ENCODE measurements at regions not wholly inside any gene's neighbourhood (a gene's known extent, or its start where the extent isn't known, plus 50 kb on each side); places are given as distances from the start of the nearest gene placed in this dataset.
"Not testable (repeated sequence)": the region's sequence is repeated elsewhere in the genome, so short reads cannot be mapped to it uniquely, and the experiment has no call there.

GRCh38 chr3:32042867-32043266 lies 61.3 kb downstream of the ZNF860 start:
- H3K36me3 ChIP-seq; H3K27ac ChIP-seq (replicated peaks); H3K4me3 ChIP-seq; intact Hi-C loops (cut with micrococcal nuclease); DNase-seq; H3K27me3 ChIP-seq (ENCODE audit: low read depth): not testable (repeated sequence)
- Histone ChIP-seq H3K4me1 (peaks cover 30% of the 10 kb centered on the region), H3K9me3 (replicated peaks) (peaks cover 19% of the 10 kb centered on the region)

GRCh38 chr3:32045091-32045915 lies 61.1 kb upstream of the GPD1L start:
- H3K4me3 ChIP-seq: peak overlapping the region; percentile 44
- H3K36me3 ChIP-seq: no peaks in the 10 kb centered on the region
- TF ChIP-seq, protein P1, sequence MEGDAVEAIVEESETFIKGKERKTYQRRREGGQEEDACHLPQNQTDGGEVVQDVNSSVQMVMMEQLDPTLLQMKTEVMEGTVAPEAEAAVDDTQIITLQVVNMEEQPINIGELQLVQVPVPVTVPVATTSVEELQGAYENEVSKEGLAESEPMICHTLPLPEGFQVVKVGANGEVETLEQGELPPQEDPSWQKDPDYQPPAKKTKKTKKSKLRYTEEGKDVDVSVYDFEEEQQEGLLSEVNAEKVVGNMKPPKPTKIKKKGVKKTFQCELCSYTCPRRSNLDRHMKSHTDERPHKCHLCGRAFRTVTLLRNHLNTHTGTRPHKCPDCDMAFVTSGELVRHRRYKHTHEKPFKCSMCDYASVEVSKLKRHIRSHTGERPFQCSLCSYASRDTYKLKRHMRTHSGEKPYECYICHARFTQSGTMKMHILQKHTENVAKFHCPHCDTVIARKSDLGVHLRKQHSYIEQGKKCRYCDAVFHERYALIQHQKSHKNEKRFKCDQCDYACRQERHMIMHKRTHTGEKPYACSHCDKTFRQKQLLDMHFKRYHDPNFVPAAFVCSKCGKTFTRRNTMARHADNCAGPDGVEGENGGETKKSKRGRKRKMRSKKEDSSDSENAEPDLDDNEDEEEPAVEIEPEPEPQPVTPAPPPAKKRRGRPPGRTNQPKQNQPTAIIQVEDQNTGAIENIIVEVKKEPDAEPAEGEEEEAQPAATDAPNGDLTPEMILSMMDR (IDR thresholded peaks at IDR 0.05; ENCODE audit: borderline replicate concordance): no peak
- intact Hi-C loops (cut with micrococcal nuclease): no loop called here
- H3K4me1 ChIP-seq: peaks cover 20% of the 10 kb centered on the region
- H3K27ac ChIP-seq (replicated peaks): peak overlapping the region; percentile 87
- H3K27me3 ChIP-seq (ENCODE audit: low read depth): no peaks in the 10 kb centered on the region
- DNase-seq: no peak
- peaks cover 19% of the 10 kb centered on the region for H3K9me3 ChIP-seq (replicated peaks)

DNA sequence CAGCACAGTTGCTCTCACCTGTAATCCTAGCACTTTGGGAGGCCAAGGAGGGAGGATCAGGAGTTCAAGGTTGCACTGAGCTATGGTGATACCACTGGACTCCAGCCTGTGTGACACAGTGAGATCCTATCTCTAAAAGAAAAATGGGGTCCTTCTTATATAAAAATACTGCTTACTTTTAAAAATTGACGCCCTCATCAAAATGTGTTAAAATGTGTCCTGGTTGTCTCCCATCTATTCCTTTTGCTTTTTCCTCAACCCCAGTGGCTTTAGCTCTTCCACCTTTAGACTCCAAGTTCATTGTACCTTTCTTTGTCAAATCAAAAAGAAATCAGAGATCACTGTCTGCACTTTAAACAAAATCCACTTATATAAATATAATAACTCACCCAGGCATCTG lies 60.3 kb upstream of the GPD1L start:
- Histone ChIP-seq H3K4me1 (peaks cover 20% of the 10 kb centered on the region), H3K4me3 (no peak overlapping the region), H3K27ac (replicated peaks) (peak overlapping the region; percentile 87), H3K27me3 (ENCODE audit: low read depth) (no peaks in the 10 kb centered on the region), H3K9me3 (replicated peaks) (peaks cover 19% of the 10 kb centered on the region), H3K36me3 (no peaks in the 10 kb centered on the region)
- intact Hi-C loops (cut with micrococcal nuclease): no loop called here
- TF ChIP-seq, protein P1 (IDR thresholded peaks at IDR 0.05; ENCODE audit: borderline replicate concordance): no peak
- no peak for DNase-seq

- intact Hi-C loops (cut with micrococcal nuclease): no loop called here
- no peaks in the 10 kb centered on the region for H3K27me3 ChIP-seq (ENCODE audit: low read depth)
- peaks cover 25% of the 10 kb centered on the region for H3K4me1 ChIP-seq
- no peak overlapping the region for H3K4me3 ChIP-seq
- no peaks in the 10 kb centered on the region for H3K9me3 ChIP-seq (replicated peaks)
- no peaks in the 10 kb centered on the region for H3K36me3 ChIP-seq
- DNase-seq: no peak
- TF ChIP-seq, protein P1 (IDR thresholded peaks at IDR 0.05; ENCODE audit: borderline replicate concordance): no peak
- no peak overlapping the region for H3K27ac ChIP-seq (replicated peaks)
These were observed 57.8 kb upstream of the GPD1L start for GRCh38 chr3:32048487-32049182.

DNA sequence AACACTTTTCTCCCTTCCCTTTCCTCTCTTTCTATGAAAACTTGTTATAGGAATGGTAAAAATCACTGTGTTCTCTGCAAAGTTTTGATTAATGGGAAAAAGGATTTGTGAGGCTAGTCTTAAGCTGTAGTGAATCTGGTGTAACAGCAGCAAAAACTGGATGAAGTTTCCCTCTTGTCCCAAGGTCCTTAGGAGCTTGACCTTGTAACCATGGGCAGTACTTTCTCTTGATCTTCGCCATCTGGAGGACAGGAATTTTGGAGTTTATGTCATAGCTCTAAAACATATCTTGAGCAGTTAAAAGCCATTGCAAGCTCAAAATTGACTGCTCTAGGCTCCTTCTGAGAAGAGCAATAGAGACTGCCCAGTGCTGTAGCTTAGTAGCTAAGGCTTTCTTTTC lies 56.5 kb upstream of the GPD1L start:
- peaks cover 25% of the 10 kb centered on the region for H3K4me1 ChIP-seq
- intact Hi-C loops (cut with micrococcal nuclease): no loop called here
- TF ChIP-seq, protein P1 (IDR thresholded peaks at IDR 0.05; ENCODE audit: borderline replicate concordance): no peak
- no peaks in the 10 kb centered on the region for H3K9me3 ChIP-seq (replicated peaks)
- H3K4me3 ChIP-seq: no peak overlapping the region
- no peak overlapping the region for H3K27ac ChIP-seq (replicated peaks)
- no peaks in the 10 kb centered on the region for H3K27me3 ChIP-seq (ENCODE audit: low read depth)
- DNase-seq: no peak
- no peaks in the 10 kb centered on the region for H3K36me3 ChIP-seq

DNA sequence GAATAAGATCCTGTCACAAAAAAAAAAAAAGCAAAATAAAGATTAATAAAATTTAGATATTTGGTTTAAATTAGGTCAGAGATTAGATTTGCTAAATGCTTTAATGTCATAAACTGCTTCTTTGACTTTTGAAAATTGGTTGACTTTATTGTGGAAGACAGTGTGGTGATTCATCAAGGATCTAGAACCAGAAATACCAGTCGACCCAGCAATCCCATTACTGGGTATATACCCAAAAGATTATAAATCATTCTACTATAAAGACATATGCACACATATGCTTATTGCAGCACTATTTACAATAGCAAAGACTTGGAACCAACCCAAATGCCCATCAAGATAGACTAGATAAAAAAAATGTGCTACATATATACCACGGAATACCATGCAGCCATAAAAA lies 54.2 kb upstream of the GPD1L start:
- H3K36me3 ChIP-seq; H3K9me3 ChIP-seq (replicated peaks); H3K27ac ChIP-seq (replicated peaks); intact Hi-C loops (cut with micrococcal nuclease); H3K4me3 ChIP-seq; H3K27me3 ChIP-seq (ENCODE audit: low read depth); DNase-seq: not testable (repeated sequence)
- peaks cover 11% of the 10 kb centered on the region for H3K4me1 ChIP-seq

DNA sequence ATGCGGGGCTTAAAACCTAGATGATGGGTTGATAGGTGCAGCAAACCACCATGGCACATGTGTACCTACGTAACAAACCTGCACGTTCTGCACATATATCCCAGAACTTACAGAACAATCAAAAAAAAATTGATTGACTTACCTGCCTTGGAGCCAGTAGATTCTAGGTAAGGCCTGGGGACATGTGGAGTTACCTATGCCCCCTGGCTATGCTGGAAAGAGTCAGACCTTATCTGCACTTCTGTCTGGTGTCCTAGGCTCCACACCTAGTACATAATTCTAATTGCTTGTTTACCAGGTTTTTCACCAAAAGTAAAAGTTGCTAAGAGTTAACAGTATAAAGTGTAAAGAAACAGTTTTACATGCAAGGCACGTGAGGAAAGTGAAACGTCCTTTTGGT lies 53.6 kb upstream of the GPD1L start:
- H3K36me3 ChIP-seq; intact Hi-C loops (cut with micrococcal nuclease); H3K27me3 ChIP-seq (ENCODE audit: low read depth); H3K4me3 ChIP-seq; DNase-seq; H3K27ac ChIP-seq (replicated peaks); H3K9me3 ChIP-seq (replicated peaks): not testable (repeated sequence)
- H3K4me1 ChIP-seq: peaks cover 11% of the 10 kb centered on the region

Data from left ventricle myocardium inferior (tissue), 1 donor.